ENCODE measurements at regions not wholly inside any gene's neighbourhood (a gene's known extent, or its start where the extent isn't known, plus 50 kb on each side); places are given as distances from the start of the nearest gene placed in this dataset.

DNA sequence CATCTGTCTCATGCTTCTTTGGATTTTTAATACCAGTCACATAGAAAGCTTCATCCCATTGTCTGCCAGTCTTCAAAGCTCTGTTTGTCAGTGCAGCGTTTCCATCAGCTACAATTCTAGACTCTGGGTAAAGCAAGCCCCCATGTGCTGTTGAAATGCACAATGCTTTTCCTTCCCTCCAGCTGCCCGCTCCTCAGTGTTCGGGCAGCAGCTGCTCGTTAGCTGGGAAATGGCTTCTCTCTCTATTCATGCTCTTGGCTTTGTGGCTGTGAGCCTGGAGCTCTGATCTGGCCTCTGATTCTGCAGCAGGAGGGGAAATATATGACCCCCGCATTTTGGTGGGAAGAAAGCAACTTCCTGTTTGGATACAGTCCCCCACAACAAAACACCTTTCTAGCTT is 213.0 kb upstream of the CDYL start:
- no peak for DNase-seq (ENCODE audit: low spot score)
- no peak for ATAC-seq

- ATAC-seq (no peak), DNase-seq (ENCODE audit: low spot score) (no peak)
These were observed 214.3 kb upstream of the CDYL start for GRCh38 chr6:4561773-4562400.

DNA sequence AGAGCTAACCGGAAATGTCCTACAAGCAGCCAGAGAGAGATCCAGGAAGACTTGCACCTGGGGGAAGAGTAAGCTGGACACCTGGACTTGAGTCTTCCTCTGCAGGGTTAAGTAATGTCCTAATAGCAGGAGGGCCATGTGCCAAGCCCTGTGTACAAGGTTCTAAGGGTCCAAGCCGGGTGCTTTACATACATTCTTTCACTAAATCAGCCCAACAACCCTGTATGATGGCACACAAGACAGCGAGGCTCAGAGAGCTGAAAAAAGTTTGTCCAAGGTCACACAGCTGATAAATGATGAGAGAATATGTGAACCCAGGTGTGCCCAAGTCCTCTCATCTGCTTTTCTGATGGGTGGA is 215.1 kb upstream of the CDYL start:
- ATAC-seq (no peak), DNase-seq (ENCODE audit: low spot score) (no peak)

GRCh38 chr6:4560221-4561077 is 215.8 kb upstream of the CDYL start:
- DNase-seq (ENCODE audit: low spot score) (no peak), ATAC-seq (no peak)

DNA sequence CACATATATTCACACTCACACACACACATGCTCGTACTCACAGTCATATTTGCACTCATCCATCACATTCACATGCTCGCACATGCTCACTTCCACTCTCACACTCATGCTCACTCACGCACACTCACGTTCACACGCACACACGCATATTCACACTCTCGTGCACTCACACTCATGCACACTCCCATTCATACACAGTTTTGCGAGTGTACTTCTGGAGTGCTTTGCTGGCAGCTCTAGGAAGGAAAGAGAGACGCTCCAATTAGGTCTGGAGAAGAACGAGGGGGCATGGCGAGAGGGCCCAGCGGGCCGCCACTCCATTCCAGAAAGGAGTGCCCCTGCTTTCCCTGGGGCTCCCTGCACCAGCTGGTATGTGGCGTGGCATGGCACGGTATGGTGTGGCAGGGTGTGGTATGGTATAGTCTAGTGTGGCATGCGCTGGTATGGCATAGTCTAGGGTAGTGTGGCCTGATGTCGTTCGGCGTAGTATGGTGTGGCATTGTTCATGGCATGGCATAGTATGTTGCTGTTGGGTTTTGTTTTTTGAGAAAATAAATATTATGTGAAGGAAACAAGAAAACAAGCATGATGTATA is 216.8 kb upstream of the CDYL start:
- DNase-seq (ENCODE audit: low spot score) (no peak), ATAC-seq (no peak)

- no peak for DNase-seq (ENCODE audit: low spot score)
- no peak for ATAC-seq
These were observed 221.6 kb upstream of the CDYL start for GRCh38 chr6:4554645-4555044.

- DNase-seq (ENCODE audit: low spot score), result no peak
- no peak for ATAC-seq
These were observed 222.8 kb upstream of the CDYL start for GRCh38 chr6:4553387-4553786.

- no peak for DNase-seq (ENCODE audit: low spot score)
- ATAC-seq, result no peak
These were observed 226.0 kb upstream of the CDYL start for GRCh38 chr6:4550227-4550597.

GRCh38 chr6:4549556-4550226 is 226.5 kb upstream of the CDYL start:
- DNase-seq (ENCODE audit: low spot score) (no peak), ATAC-seq (no peak)

DNA sequence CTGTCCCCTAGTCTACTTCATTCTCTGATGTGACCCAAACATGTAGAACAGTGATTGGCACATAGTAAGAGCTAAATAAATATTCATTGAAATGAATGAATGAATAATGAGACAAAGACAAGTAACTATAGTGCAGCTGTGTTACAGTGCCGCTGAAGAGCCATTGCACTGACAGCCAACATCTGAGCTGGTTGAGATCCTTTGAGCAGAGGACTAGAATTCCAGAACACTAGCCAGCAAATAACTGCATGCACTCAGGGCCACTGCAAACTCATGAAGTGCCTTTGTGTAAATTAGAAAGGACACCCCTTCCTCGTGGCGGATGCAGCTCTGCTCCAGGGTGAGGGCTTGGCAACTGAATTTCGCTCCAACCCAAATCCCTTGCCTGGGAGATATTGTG is 230.3 kb upstream of the CDYL start:
- no peak for ATAC-seq
- no peak for DNase-seq (ENCODE audit: low spot score)

DNA sequence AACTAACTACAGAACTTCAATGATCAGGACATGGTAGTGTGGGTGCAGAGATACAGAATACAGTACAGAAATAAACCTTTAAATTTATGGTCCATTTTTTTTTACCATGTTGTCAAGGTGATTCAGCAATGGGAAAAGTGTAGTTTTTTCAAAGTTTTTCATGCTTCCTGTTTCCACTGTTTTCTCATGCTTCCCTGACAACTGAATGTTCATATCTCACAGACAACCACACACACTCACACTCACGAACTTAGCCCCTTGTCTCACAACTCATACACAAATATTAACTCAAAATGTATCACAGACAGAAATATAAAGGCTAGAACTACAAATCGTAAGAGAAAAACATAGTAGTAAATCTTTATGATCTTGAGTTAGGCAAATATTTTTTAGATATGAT is 232.6 kb upstream of the CDYL start:
- ATAC-seq (no peak), DNase-seq (ENCODE audit: low spot score) (no peak)

DNA sequence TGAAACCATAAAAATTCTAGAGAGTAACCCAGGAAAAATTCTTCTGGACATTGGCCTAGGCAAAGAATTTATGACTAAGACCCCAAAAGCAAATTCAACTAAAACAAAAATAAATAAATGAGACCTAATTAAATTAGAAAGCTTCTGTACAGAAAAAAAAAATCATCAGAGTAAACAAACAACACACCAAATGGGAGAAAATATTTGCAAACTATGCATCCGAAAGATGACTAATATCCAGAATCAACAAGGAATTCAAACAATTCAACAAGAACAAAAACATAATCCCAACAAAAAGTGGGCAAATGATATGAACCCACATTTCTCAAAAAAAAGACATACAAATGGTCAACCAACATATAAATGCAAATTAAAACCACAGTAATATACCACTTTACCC is 242.6 kb upstream of the CDYL start:
- DNase-seq (ENCODE audit: low spot score), result no peak

DNA sequence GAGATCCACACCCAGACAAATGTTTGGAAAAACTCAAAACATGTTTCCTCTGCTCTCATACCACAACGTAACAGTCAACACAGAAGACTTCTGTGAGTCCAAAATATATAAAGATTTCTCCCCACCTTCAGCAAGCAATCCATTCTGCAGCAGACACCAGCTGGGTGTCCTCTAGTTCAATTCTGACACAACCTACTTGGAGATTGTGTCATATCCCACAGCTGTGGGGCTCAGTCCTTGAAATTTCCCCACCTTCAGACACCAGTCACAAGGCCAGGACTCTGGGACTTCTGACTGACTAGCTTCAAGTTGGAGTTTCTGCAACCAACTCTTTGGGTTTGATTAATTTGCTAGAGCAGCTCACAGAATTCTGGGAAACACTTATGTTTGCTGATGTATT is 244.8 kb upstream of the CDYL start:
- no peak for DNase-seq (ENCODE audit: low spot score)
- no peak for ATAC-seq

More for the DNA sequence above, 242.6 kb upstream of the CDYL start:
- ATAC-seq, result no peak

- ATAC-seq (no peak), DNase-seq (ENCODE audit: low spot score) (no peak)
These were observed 253.8 kb upstream of the CDYL start for GRCh38 chr6:4522453-4522852.

DNA sequence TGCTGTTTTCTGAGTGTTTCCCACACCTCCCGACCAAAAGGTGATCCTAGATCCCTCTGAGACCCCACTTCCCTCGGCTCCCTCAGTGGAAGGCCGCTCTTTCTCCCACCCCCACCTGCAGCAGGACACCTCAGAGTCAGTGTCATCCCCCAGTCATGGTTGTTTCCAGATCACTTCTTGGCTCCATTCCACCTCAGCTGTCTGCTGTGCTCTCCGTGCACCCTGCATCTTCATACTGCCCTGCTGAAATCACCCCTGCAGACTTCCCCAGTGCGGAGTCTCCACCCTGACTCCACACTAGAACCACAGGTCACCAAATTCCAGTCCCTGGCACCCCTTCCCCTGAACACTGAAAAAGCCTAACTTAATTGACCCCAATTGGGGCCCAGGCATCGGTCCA is 255.1 kb upstream of the CDYL start:
- DNase-seq (ENCODE audit: low spot score), result no peak
- ATAC-seq, result no peak

DNA sequence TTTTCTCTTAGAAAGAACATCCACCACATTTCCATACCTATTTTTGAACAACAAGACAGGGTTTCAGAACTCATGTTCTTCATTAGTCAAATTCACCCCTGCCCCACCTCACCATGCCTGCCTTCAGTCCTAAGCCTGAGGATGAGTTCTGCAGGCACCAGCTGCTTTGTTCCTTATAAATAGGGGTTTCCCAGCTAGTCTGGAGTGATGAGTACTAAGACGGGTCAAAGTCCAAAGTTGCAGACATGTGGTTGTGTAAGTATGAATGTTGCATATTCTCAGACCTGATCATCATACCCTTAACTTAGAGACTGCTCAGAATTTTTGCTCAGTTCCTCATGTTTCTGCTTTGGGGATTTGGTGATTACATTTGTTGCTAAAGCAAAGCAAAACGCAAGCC is 257.7 kb upstream of the CDYL start:
- ATAC-seq (no peak), DNase-seq (ENCODE audit: low spot score) (no peak)

- ATAC-seq (no peak), DNase-seq (ENCODE audit: low spot score) (no peak)
These were observed 260.0 kb upstream of the CDYL start for GRCh38 chr6:4516206-4516605.

DNA sequence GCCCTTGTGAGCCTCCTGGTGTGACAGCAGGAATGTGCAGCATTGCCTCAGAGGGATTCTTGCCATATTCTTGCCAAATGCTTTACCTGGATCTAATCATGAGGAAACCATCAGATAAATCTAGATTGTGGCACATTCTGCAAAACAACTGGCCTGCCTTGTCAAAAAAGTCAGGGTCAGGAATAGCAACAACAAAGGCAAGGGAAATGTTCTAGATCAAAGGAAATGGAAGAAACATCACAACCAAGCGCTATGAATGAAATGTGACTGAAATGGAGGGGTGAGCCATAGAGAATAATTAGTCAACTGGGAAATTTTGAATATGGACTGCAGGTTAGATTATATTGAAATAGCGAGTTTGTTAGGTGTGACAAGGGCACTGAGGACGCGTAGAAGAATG is 262.6 kb upstream of the CDYL start:
- ATAC-seq, result no peak
- DNase-seq (ENCODE audit: low spot score), result no peak

GRCh38 chr6:4512051-4512471 is 264.1 kb upstream of the CDYL start:
- ATAC-seq, result no peak
- no peak for DNase-seq (ENCODE audit: low spot score)

DNA sequence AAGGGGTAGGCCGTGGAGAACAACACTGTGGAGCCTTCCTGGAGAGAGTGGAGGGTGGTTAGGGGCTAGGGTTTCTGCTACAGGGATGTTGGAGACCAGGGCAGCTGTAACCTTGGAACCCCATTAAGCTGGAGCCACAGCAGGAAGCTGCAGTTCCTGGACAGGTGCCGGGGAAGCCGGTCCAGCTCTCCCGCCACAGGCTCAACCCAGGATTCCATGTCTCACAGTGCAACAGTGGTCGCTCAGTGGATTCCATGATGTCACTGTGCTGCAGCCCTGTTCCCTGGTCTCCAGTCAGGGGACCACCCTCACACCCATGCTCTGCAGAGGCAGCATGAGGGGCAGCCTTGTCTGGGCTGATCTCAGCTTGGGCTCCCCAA is 264.6 kb upstream of the CDYL start:
- ATAC-seq (no peak), DNase-seq (ENCODE audit: low spot score) (no peak)

- no peak for DNase-seq (ENCODE audit: low spot score)
These were observed 265.1 kb upstream of the CDYL start for GRCh38 chr6:4510906-4511640.

More at GRCh38 chr6:4510906-4511640, 265.1 kb upstream of the CDYL start:
- ATAC-seq, result no peak
